GM12878 (cell line): ENCODE measurements at regions not wholly inside any gene's neighbourhood (a gene's known extent, or its start where the extent isn't known, plus 50 kb on each side); places are given as distances from the start of the nearest gene placed in this dataset.

Experiments
- ATAC-seq: fragments of 200-7000 bp; cut with Tn5 transposase; 3 replicates; pipeline ENCODE4 v1.9.1; 2020; ENCODE audit warnings: mild to moderate bottlenecking, moderate library complexity
- BruUV-seq: library from RNA; stranded (reverse); fragments of 400-500 nt; replicated peaks from 2 replicates; lab custom pipeline; 2021; lab: Mats Ljungman, UMichigan
- CTCF ChIA-PET: fragments of 300-600 bp; sonication (Branson Sonifier 250); formaldehyde crosslinking; extraction: SDS; loops from one replicate; lab custom pipeline; 2021; ENCODE audit warnings: inconsistent platforms; lab: Yijun Ruan, JAX
- POLR2A ChIA-PET: fragments of 350-600 bp; formaldehyde crosslinking; extraction: SDS; loops from one replicate; lab custom pipeline; 2021; ENCODE audit warnings: inconsistent platforms; lab: Charles Lee
- RAD21 ChIA-PET: fragments of 300-600 bp; sonication (Branson Sonifier 250); formaldehyde crosslinking; loops from one replicate; lab custom pipeline; 2023; ENCODE audit warnings: antibody characterized with exemption; ENCODE audit not compliant: unreplicated experiment; lab: Charles Lee
- SMC1A ChIA-PET: fragments of 300-600 bp; sonication (Branson Sonifier 250); formaldehyde crosslinking; loops from one replicate; lab custom pipeline; 2023; ENCODE audit not compliant: unreplicated experiment, uncharacterized antibody; lab: Charles Lee
- DNase-seq: peaks from one replicate; pipeline ENCODE4 v3.0.0-alpha.2; 2011; ENCODE audit warnings: low read depth, low spot score
- FAIRE-seq: peaks from 3 replicates; lab custom pipeline; 2011; peaks lifted over from hg19 to GRCh38; lab: Jason Lieb, UNC
- H2AFZ ChIP-seq: 2 replicates; pipeline ENCODE4 v1.6.0; 2011; ENCODE audit warnings: low read depth, low read length, control low read depth; ENCODE audit not compliant: control insufficient read depth
- H3K27ac ChIP-seq: 2 replicates; pipeline ENCODE4 v1.5.1; 2011; ENCODE audit warnings: control low read depth; ENCODE audit not compliant: control insufficient read depth, insufficient read depth
- H3K27me3 ChIP-seq, 2 experiments: replicated peaks in 1 of 2; 2 replicates each; pipeline versions ENCODE4 v1.6.0 to v1.6.1; 2011; ENCODE audit warnings: low read length in 1 of 2; ENCODE audit not compliant: control insufficient read depth in 2 of 2, insufficient read depth in 2 of 2
- H3K36me3 ChIP-seq, 2 experiments: 2 replicates each; pipeline ENCODE4 v1.5.1; 2011; ENCODE audit warnings: low read length in 1 of 2; ENCODE audit not compliant: control insufficient read depth in 2 of 2, insufficient read depth in 2 of 2
- H3K4me1 ChIP-seq: 2 replicates; pipeline ENCODE4 v1.6.1; 2011; ENCODE audit warnings: mild to moderate bottlenecking, low read length, moderate library complexity, mixed read lengths; ENCODE audit not compliant: control insufficient read depth, insufficient read depth
- H3K4me2 ChIP-seq: 2 replicates; pipeline ENCODE4 v1.6.0; 2011; ENCODE audit warnings: control low read depth; ENCODE audit not compliant: control insufficient read depth, insufficient read depth
- H3K4me3 ChIP-seq: fragments of 200-600 bp; sonication (generic); 2 replicates; pipeline ENCODE4 v1.5.1; 2016
- H3K79me2 ChIP-seq: 2 replicates; pipeline ENCODE4 v1.6.0; 2011; ENCODE audit warnings: low read length; ENCODE audit not compliant: control insufficient read depth, insufficient read depth
- H3K9ac ChIP-seq: 2 replicates; pipeline ENCODE4 v1.8.0; 2011; ENCODE audit warnings: low read length, control low read depth, mixed read lengths; ENCODE audit not compliant: control insufficient read depth, insufficient read depth
- H3K9me3 ChIP-seq: replicated peaks from 3 replicates; pipeline ENCODE4 v1.5.1; 2011; ENCODE audit warnings: mild to moderate bottlenecking, low read length; ENCODE audit not compliant: control insufficient read depth, insufficient read depth
- H4K20me1 ChIP-seq: 2 replicates; pipeline ENCODE4 v1.6.0; 2011; ENCODE audit not compliant: control insufficient read depth, insufficient read depth
- ELK1 ChIP-seq: IDR thresholded peaks from 2 replicates; pipeline ENCODE4 v1.6.1; 2012; ENCODE audit warnings: low read depth, low read length, improper control_type of control experiment
- HDAC2 ChIP-seq: fragments of 200-600 bp; sonication (generic); IDR thresholded peaks from 2 replicates; pipeline ENCODE4 v1.6.1; 2017
- HDAC6 ChIP-seq: fragments of 200-600 bp; sonication (generic); IDR thresholded peaks from one replicate; pipeline ENCODE4 v1.8.0; 2017; ENCODE audit warnings: antibody characterized with exemption; ENCODE audit not compliant: unreplicated experiment
- RAD51 ChIP-seq: fragments of 450-650 bp; IDR thresholded peaks from 2 replicates; pipeline ENCODE4 v1.6.1; 2016; ENCODE audit warnings: moderate library complexity, mild to moderate bottlenecking, inconsistent platforms
- RCOR1 ChIP-seq: conservative IDR thresholded peaks from 2 replicates; pipeline ENCODE4 v1.6.1; 2012; ENCODE audit warnings: low read depth, low read length, improper control_type of control experiment
- SPI1 ChIP-seq: IDR thresholded peaks from 2 replicates; pipeline ENCODE4 v1.6.1; 2011; ENCODE audit warnings: low read depth, mild to moderate bottlenecking, low read length, moderate library complexity, borderline replicate concordance; ENCODE audit not compliant: insufficient read depth
- USF1 ChIP-seq: IDR thresholded peaks from 2 replicates; pipeline ENCODE4 v1.6.1; 2011; ENCODE audit warnings: borderline replicate concordance, low read depth, mild to moderate bottlenecking, moderate library complexity, mixed read lengths, low read length; ENCODE audit not compliant: insufficient read depth; ENCODE audit errors: extremely low read length
- WGBS: methylation state at CpG from one replicate; pipeline ENCODE4 v1.1.6; 2016; ENCODE audit warnings: low lambda C conversion rate; ENCODE audit not compliant: insufficient replicate concordance, insufficient coverage; ENCODE audit errors: missing lambda C conversion rate; 5-methylcytosine and 5-hydroxymethylcytosine counted together
- in situ Hi-C: fragments of 300-500 bp; cut with MboI; formaldehyde crosslinking; loops from 9 replicates; pipeline ENCODE4 v1.14.3; 2018; ENCODE audit warnings: mixed read lengths
- intact Hi-C: fragments of 100-400 bp; cut with micrococcal nuclease; formaldehyde crosslinking; loops from one replicate; pipeline ENCODE4 v1.14.2; 2022; ENCODE audit not compliant: unreplicated experiment
- TF ChIP-seq, protein P1 (sequence below): fragments of 450-650 bp; formaldehyde crosslinking; IDR thresholded peaks from 2 replicates; pipeline ENCODE4 v1.4.0; 2020; ENCODE audit warnings: mild to moderate bottlenecking, moderate library complexity
- TF ChIP-seq, protein P2 (sequence below): fragments of 450-650 bp; formaldehyde crosslinking; IDR thresholded peaks from 2 replicates; pipeline ENCODE4 v1.4.0; 2022; ENCODE audit warnings: mild to moderate bottlenecking, moderate library complexity

DNA sequence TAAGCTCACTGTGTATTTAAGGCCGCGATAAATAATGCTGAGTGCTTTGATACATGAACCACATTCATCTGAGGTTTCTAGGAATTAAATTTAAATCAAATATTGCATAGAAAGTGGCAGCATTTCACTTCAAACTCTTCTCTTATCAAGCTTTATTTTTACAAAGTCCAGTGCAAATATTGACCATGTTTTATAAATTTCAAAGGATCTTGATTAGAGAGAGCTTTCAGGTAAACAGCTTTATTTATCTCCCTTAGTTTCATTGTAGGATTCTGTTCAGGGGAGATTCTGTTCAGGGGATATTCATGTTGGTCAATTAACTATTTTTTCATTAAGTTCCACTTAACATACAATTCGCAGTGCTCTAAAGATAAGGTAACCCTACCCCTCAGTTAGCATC, 249.7 kb upstream of the IRS2 start:
- intact Hi-C loops (no loop called here), in situ Hi-C loops (no loop called here)
- no TSS peak for BruUV-seq
- H3K36me3 ChIP-seq: no peaks in the 10 kb centered on the region
- CTCF ChIA-PET: interaction anchor here (1.1 kb wide), 1 partner anchor 12 kb away, joined by 3 read pairs; no protein-coding TSS in a partner anchor
- no peaks in the 10 kb centered on the region for H3K27me3 ChIP-seq
- no peak overlapping the region for H2AFZ ChIP-seq
- no peaks in the 10 kb centered on the region for H3K4me1 ChIP-seq
- RAD21 ChIA-PET: no interaction called here
- H3K9me3 ChIP-seq: no peaks in the 10 kb centered on the region
- no peaks in the 10 kb centered on the region for H3K79me2 ChIP-seq
- no peak for DNase-seq
- no peak for FAIRE-seq
- no peak overlapping the region for H3K4me3 ChIP-seq
- SMC1A ChIA-PET: interaction anchor here (1.4 kb wide), 1 partner anchor 21 kb away, joined by 3 read pairs; no protein-coding TSS in a partner anchor
- TF ChIP-seq RAD51 (no peak), HDAC2 (no peak), SPI1 (no peak), HDAC6 (no peak), USF1 (no peak), ELK1 (no peak), RCOR1 (no peak)
- TF ChIP-seq, protein P1, sequence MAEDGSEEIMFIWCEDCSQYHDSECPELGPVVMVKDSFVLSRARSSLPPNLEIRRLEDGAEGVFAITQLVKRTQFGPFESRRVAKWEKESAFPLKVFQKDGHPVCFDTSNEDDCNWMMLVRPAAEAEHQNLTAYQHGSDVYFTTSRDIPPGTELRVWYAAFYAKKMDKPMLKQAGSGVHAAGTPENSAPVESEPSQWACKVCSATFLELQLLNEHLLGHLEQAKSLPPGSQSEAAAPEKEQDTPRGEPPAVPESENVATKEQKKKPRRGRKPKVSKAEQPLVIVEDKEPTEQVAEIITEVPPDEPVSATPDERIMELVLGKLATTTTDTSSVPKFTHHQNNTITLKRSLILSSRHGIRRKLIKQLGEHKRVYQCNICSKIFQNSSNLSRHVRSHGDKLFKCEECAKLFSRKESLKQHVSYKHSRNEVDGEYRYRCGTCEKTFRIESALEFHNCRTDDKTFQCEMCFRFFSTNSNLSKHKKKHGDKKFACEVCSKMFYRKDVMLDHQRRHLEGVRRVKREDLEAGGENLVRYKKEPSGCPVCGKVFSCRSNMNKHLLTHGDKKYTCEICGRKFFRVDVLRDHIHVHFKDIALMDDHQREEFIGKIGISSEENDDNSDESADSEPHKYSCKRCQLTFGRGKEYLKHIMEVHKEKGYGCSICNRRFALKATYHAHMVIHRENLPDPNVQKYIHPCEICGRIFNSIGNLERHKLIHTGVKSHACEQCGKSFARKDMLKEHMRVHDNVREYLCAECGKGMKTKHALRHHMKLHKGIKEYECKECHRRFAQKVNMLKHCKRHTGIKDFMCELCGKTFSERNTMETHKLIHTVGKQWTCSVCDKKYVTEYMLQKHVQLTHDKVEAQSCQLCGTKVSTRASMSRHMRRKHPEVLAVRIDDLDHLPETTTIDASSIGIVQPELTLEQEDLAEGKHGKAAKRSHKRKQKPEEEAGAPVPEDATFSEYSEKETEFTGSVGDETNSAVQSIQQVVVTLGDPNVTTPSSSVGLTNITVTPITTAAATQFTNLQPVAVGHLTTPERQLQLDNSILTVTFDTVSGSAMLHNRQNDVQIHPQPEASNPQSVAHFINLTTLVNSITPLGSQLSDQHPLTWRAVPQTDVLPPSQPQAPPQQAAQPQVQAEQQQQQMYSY (CRISPR knock-in tag): no peak
- TF ChIP-seq, protein P2, sequence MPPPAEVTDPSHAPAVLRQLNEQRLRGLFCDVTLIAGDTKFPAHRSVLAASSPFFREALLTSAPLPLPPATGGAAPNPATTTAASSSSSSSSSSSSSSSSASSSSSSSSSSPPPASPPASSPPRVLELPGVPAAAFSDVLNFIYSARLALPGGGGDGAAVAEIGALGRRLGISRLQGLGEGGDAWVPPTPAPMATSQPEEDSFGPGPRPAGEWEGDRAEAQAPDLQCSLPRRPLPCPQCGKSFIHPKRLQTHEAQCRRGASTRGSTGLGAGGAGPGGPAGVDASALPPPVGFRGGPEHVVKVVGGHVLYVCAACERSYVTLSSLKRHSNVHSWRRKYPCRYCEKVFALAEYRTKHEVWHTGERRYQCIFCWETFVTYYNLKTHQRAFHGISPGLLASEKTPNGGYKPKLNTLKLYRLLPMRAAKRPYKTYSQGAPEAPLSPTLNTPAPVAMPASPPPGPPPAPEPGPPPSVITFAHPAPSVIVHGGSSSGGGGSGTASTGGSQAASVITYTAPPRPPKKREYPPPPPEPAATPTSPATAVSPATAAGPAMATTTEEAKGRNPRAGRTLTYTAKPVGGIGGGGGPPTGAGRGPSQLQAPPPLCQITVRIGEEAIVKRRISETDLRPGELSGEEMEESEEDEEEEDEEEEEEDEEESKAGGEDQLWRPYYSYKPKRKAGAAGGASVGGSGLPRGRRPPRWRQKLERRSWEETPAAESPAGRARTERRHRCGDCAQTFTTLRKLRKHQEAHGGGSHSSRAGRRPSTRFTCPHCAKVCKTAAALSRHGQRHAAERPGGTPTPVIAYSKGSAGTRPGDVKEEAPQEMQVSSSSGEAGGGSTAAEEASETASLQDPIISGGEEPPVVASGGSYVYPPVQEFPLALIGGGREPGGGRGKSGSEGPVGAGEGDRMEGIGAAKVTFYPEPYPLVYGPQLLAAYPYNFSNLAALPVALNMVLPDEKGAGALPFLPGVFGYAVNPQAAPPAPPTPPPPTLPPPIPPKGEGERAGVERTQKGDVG (CRISPR knock-in tag): no peak
- no peak overlapping the region for H3K4me2 ChIP-seq
- H4K20me1 ChIP-seq: no peaks in the 10 kb centered on the region
- H3K27ac ChIP-seq: no peak overlapping the region
- H3K9ac ChIP-seq: no peak overlapping the region
- WGBS: 62% methylated on average over 3 of the region's 3 CpGs
- POLR2A ChIA-PET: interaction anchor here (0.5 kb wide), 1 partner anchor 858 kb away, joined by 5 read pairs; no protein-coding TSS in a partner anchor
- no peak for ATAC-seq
